Uterus (tissue), 3 donors: ENCODE measurements at regions not wholly inside any gene's neighbourhood (a gene's known extent, or its start where the extent isn't known, plus 50 kb on each side); places are given as distances from the start of the nearest gene placed in this dataset.
"Not testable (repeated sequence)": the region's sequence is repeated elsewhere in the genome, so short reads cannot be mapped to it uniquely, and the experiment has no call there.

Source experiments
- DNase-seq, 2 donors: peaks; one replicate each; pipeline ENCODE4 v3.0.0-alpha.2; 2019 to 2020
- H3K27ac ChIP-seq, 2 donors: fragments of 200-600 bp; sonication (generic); 1 replicate in 1 of 2; 2 replicates in 1 of 2; pipeline ENCODE4 v1.5.1; 2016 to 2018
- H3K27me3 ChIP-seq, 2 donors: fragments of 200-600 bp; sonication (generic); one replicate each; pipeline ENCODE4 v1.5.1; 2018 to 2019; ENCODE audit warnings: control low read depth in 1 of 2
- H3K36me3 ChIP-seq, 2 donors: fragments of 200-600 bp; sonication (generic); one replicate each; pipeline ENCODE4 v1.5.1; 2019; ENCODE audit warnings: control low read depth in 1 of 2
- H3K4me1 ChIP-seq, 2 donors: fragments of 200-600 bp; sonication (generic); one replicate each; pipeline ENCODE4 v1.5.1; 2018 to 2019; ENCODE audit warnings: control low read depth in 1 of 2
- H3K4me3 ChIP-seq, 2 donors: fragments of 200-600 bp; sonication (generic); 1 replicate in 1 of 2; 2 replicates in 1 of 2; pipeline ENCODE4 v1.5.1; 2018 to 2019; ENCODE audit warnings: mild to moderate bottlenecking in 1 of 2
- H3K9me3 ChIP-seq, 2 donors: fragments of 200-600 bp; sonication (generic); one replicate each; pipeline ENCODE4 v1.5.1; 2019; ENCODE audit warnings: control low read depth in 1 of 2
- POLR2A ChIP-seq, 2 donors: fragments of 450-650 bp; IDR thresholded peaks; one replicate each; pipeline ENCODE4 v1.6.1; 2016; ENCODE audit warnings: antibody characterized with exemption in 2 of 2, mild to moderate bottlenecking in 1 of 2, moderate library complexity in 1 of 2
- intact Hi-C: fragments of 100-400 bp; cut with DNase I; formaldehyde crosslinking; loops from one replicate; pipeline ENCODE4 v1.15.1; 2023; ENCODE audit warnings: low total_unique reads
- TF ChIP-seq, protein P1 (sequence below), 4 experiments: fragments of 200-600 bp in 2 of 4; fragments of 450-650 bp in 2 of 4; sonication (generic) in 2 of 4; IDR thresholded peaks; one replicate each; pipeline ENCODE4 v1.5.1; 2016 to 2019; ENCODE audit warnings: antibody characterized with exemption in 4 of 4, mild to moderate bottlenecking in 2 of 4, moderate library complexity in 1 of 4
- donor health status: DM: yes; HTN: yes; CAD: no.

DNA sequence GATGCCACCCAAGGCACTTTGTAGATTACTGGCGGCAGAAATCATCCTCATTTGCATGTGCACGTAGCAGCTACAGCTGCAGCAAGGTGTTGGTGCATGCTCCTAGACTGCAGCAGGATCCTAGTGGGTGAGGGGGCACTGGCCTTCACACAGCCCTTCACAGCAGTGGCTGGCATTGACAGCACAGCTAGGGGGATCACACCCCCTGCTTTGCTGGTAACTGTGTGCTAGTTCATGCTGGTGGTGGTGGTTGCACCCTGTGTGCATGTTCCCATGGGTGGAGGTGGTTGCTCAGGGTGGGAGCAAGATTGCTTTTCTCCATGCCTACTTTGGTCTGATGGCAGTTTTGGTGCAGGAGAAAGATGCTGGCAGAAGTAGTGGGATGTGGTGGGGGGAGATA lies 1695.1 kb upstream of the CDH6 start:
- no peak for TF ChIP-seq POLR2A (IDR thresholded peaks at IDR 0.05)

DNA sequence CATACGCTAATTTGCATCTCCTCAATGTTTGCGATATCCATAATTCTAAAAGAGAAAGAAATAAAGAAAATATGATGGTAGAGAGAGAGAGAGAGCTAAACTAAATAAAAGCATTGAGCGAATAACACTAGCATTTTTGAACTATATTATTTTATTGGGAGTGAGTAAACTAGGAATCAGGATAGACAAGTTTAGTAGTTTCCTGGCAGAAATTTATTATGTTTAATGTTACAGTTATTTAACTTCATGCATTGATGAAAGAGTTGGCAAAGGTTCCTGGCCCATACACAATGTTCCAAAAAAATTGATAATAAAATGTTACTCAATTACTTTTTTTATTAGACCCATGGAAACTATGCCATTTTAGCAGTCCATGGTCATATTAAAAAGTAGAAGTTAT lies 1708.2 kb upstream of the CDH6 start:
- DNase-seq = no peak
- no peaks in the 10 kb centered on the region for H3K27me3 ChIP-seq
- H3K4me1 ChIP-seq = no peaks in the 10 kb centered on the region
- H3K4me3 ChIP-seq = no peak overlapping the region
- H3K27ac ChIP-seq = no peak overlapping the region
- H3K9me3 ChIP-seq = no peaks in the 10 kb centered on the region
- TF ChIP-seq, protein P1, sequence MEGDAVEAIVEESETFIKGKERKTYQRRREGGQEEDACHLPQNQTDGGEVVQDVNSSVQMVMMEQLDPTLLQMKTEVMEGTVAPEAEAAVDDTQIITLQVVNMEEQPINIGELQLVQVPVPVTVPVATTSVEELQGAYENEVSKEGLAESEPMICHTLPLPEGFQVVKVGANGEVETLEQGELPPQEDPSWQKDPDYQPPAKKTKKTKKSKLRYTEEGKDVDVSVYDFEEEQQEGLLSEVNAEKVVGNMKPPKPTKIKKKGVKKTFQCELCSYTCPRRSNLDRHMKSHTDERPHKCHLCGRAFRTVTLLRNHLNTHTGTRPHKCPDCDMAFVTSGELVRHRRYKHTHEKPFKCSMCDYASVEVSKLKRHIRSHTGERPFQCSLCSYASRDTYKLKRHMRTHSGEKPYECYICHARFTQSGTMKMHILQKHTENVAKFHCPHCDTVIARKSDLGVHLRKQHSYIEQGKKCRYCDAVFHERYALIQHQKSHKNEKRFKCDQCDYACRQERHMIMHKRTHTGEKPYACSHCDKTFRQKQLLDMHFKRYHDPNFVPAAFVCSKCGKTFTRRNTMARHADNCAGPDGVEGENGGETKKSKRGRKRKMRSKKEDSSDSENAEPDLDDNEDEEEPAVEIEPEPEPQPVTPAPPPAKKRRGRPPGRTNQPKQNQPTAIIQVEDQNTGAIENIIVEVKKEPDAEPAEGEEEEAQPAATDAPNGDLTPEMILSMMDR (IDR thresholded peaks at IDR 0.05) = no peak
- no peaks in the 10 kb centered on the region for H3K36me3 ChIP-seq
- intact Hi-C loops = no loop called here

More for the DNA sequence above, 1695.1 kb upstream of the CDH6 start:
- no peaks in the 10 kb centered on the region for H3K36me3 ChIP-seq
- intact Hi-C loops = no loop called here
- no peak overlapping the region for H3K4me3 ChIP-seq
- no peak for DNase-seq
- H3K4me1 ChIP-seq = no peaks in the 10 kb centered on the region
- no peaks in the 10 kb centered on the region for H3K27me3 ChIP-seq
- H3K9me3 ChIP-seq = no peaks in the 10 kb centered on the region
- H3K27ac ChIP-seq = no peak overlapping the region

DNA sequence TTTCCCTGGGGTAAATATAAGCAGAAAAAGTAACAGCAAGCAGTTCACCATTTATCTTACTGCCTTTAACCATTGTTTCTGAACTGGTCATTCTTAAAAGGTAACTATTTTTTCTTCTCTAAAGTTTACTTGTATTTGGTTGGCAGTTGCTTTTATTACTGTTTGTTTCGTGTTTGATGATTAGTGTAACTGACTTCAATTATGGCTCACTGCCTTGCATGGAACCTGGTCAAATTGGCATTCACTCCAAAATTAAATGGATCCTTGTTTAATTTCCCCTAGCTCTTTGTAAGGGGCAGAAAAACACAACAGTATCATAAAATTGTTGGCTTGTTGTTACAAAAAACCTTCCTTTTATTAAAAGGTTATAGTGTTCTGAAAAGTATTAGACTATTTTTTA lies 1723.9 kb upstream of the CDH6 start:
- no peak overlapping the region for H3K27ac ChIP-seq
- no peaks in the 10 kb centered on the region for H3K4me1 ChIP-seq
- TF ChIP-seq, protein P1 (IDR thresholded peaks at IDR 0.05) = no peak
- no peak for TF ChIP-seq POLR2A (IDR thresholded peaks at IDR 0.05)
- H3K36me3 ChIP-seq = no peaks in the 10 kb centered on the region
- no peak for DNase-seq
- no peak overlapping the region for H3K4me3 ChIP-seq
- H3K9me3 ChIP-seq = no peaks in the 10 kb centered on the region
- intact Hi-C loops = no loop called here
- no peaks in the 10 kb centered on the region for H3K27me3 ChIP-seq

DNA sequence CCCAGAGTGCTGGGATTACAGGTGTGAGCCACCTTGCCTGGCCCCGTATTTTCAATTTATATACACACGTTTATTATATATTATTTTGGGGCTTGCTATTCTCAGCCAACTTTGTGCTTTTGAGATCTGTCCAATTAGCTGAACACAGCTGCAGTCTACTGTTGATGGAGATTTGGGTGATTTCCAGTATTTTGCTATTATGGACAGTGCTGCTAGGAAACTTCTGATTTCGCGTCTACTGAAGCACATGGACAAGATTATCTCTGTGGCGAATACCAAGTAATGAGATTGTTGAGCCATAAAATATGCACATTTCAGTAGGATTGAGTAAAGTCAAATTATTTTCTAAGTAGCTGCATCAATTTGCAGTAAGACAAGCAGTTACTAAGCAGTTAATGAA lies 1731.2 kb upstream of the CDH6 start:
- intact Hi-C loops = no loop called here
- Histone ChIP-seq H3K9me3 (no peaks in the 10 kb centered on the region), H3K27ac (no peak overlapping the region), H3K4me1 (no peaks in the 10 kb centered on the region), H3K36me3 (no peaks in the 10 kb centered on the region), H3K27me3 (no peaks in the 10 kb centered on the region), H3K4me3 (no peak overlapping the region)
- DNase-seq = no peak
- TF ChIP-seq POLR2A (IDR thresholded peaks at IDR 0.05) = no peak
- TF ChIP-seq, protein P1 (IDR thresholded peaks at IDR 0.05) = no peak

DNA sequence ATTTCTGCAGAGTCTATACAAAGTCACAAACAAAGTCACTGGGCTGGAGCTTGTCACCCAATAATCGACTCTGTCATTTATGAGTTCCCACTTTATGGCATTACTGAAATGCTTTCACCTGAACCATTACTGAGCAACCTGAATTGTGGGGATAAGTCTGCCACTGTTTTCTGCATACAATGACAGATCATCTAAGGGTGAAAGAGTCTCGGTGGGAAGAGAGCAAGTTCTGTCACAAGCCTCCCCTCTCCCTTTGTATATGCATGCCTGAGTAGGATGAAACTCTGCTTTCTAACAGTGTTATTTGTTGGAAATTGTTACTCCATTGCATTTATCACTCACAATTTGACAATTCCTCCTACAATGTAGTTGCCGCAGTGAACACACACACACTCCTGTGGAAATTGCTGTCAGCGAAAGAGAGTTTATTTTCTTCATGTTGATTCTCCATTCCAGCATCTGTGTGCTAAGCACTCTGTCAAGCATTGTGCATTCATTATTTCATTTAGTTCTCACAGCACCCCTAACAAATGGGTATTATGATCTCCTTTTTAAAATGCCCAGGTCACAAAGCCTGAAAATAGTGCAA lies 1732.4 kb upstream of the CDH6 start:
- no peaks in the 10 kb centered on the region for H3K9me3 ChIP-seq
- TF ChIP-seq POLR2A (IDR thresholded peaks at IDR 0.05) = no peak
- TF ChIP-seq, protein P1 (IDR thresholded peaks at IDR 0.05) = no peak
- H3K27me3 ChIP-seq = no peaks in the 10 kb centered on the region

DNA sequence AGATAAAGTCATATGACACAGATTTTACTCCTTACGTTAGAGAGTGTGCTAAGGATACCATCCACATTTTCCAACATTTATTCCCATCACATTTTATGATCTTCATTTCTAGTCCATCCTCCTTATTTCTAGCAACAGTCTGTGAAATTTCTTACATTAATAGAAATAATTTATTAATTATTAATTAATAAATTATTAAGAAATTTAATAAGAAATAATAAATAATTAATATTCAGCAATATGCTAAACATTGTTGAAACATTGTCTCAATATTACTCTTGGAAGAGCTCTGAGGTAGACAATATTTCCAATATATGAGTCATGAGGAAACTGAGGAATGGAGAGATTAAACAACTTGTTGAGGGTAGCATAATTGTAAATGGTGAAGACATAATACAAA lies 1742.5 kb upstream of the CDH6 start:
- H3K27ac ChIP-seq = not testable (repeated sequence)

More for the DNA sequence above, 1732.4 kb upstream of the CDH6 start:
- H3K27ac ChIP-seq = no peak overlapping the region
- no peaks in the 10 kb centered on the region for H3K4me1 ChIP-seq
- H3K36me3 ChIP-seq = no peaks in the 10 kb centered on the region
- no peak overlapping the region for H3K4me3 ChIP-seq
- no peak for DNase-seq
- intact Hi-C loops = no loop called here

More for the DNA sequence above, 1742.5 kb upstream of the CDH6 start:
- H3K36me3 ChIP-seq, H3K4me3 ChIP-seq, H3K4me1 ChIP-seq, H3K9me3 ChIP-seq, intact Hi-C loops, DNase-seq, H3K27me3 ChIP-seq: not testable (repeated sequence)
